BJ (cell line): ENCODE measurements at regions not wholly inside any gene's neighbourhood (a gene's known extent, or its start where the extent isn't known, plus 50 kb on each side); places are given as distances from the start of the nearest gene placed in this dataset.
A peak's percentile ranks its signal among the peaks of the same experiment; 100 is the strongest.

ENCODE experiments used
- CTCF ChIA-PET: fragments of 350-600 bp; formaldehyde crosslinking; extraction: SDS; loops from one replicate; lab custom pipeline; 2021; ENCODE audit warnings: antibody characterized with exemption, inconsistent platforms; lab: Yijun Ruan, JAX
- POLR2A ChIA-PET: fragments of 300-600 bp; sonication (Branson Sonifier 250); formaldehyde crosslinking; extraction: SDS; loops from one replicate; lab custom pipeline; 2021; ENCODE audit warnings: antibody characterized with exemption; lab: Charles Lee
- DNase-seq: peaks from one replicate; pipeline ENCODE4 v3.0.0-alpha.2; 2011; ENCODE audit warnings: low read depth
- H3K27me3 ChIP-seq: 2 replicates; pipeline ENCODE4 v1.6.0; 2011; ENCODE audit warnings: low read length; ENCODE audit not compliant: control insufficient read depth, insufficient read depth
- H3K36me3 ChIP-seq: 2 replicates; pipeline ENCODE4 v1.5.1; 2011; ENCODE audit warnings: low read length; ENCODE audit not compliant: control insufficient read depth, insufficient read depth
- H3K4me3 ChIP-seq: 2 replicates; pipeline ENCODE4 v1.5.1; 2011; ENCODE audit warnings: low read depth, mild to moderate bottlenecking, control low read depth, low read length
- TF ChIP-seq, protein P1 (sequence below): IDR thresholded peaks from 2 replicates; pipeline ENCODE4 v1.5.1; 2011; ENCODE audit warnings: low read depth, mild to moderate bottlenecking, control low read depth, inconsistent platforms, low read length, moderate library complexity; ENCODE audit not compliant: insufficient read depth

DNA sequence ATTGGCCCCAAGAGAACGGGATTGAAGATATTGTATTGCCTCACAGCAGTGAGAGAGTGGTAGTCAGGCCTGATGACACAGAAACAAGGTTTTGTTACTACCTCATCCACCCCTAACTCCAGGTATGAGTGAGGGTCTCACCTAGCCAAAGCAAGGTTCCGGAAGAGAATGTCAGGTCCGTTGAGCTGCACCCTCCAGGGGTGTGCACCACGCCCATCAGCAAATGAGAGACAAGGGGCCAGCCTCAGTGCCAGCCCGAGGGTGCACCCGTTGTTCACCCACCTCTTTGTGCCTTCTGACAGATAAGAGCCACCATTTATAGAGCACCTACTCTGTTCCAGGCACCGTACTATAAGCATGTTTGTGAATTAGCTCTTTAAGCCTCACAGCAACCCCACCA, 121.9 kb upstream of the IPO9 start:
- ChIA-PET POLR2A (no interaction called here), CTCF (interaction anchor here (1.6 to 17.3 kb wide), 4 partner anchors 35 to 173 kb away, joined by 3 to 495 read pairs (median 202); partner anchors contain the start of gene NAV1)
- Histone ChIP-seq H3K36me3 (peaks cover 2% of the 10 kb centered on the region; the same call in 1 of the 2 replicates), H3K27me3 (no peaks in the 10 kb centered on the region), H3K4me3 (no peak overlapping the region)
- no peak for DNase-seq
- TF ChIP-seq, protein P1, sequence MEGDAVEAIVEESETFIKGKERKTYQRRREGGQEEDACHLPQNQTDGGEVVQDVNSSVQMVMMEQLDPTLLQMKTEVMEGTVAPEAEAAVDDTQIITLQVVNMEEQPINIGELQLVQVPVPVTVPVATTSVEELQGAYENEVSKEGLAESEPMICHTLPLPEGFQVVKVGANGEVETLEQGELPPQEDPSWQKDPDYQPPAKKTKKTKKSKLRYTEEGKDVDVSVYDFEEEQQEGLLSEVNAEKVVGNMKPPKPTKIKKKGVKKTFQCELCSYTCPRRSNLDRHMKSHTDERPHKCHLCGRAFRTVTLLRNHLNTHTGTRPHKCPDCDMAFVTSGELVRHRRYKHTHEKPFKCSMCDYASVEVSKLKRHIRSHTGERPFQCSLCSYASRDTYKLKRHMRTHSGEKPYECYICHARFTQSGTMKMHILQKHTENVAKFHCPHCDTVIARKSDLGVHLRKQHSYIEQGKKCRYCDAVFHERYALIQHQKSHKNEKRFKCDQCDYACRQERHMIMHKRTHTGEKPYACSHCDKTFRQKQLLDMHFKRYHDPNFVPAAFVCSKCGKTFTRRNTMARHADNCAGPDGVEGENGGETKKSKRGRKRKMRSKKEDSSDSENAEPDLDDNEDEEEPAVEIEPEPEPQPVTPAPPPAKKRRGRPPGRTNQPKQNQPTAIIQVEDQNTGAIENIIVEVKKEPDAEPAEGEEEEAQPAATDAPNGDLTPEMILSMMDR: no peak

DNA sequence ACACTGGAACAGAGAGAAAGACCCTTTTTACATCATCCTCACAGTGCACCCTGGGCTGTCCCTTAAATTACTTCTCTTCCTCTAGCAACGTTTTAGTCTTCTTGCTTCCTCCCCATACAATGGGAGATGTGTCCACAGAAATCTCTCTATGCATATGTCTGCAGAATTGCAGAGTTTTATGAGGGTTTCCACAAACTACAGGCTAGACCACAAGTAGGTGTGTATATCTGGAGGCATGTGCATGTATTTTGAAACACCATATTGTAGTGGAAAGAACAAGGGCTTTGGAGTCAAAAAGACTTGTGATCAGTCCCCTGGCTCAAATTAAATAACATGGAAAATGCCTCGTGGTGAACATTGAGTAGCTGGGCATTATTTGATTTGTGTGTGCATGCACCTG, 121.3 kb upstream of the IPO9 start:
- CTCF ChIA-PET: interaction anchor here (0.8 to 17.3 kb wide), 9 partner anchors 30 to 173 kb away, joined by 3 to 495 read pairs (median 25); partner anchors contain the start of gene NAV1
- Histone ChIP-seq H3K4me3 (no peak overlapping the region), H3K36me3 (peaks cover 5% of the 10 kb centered on the region), H3K27me3 (no peaks in the 10 kb centered on the region)
- POLR2A ChIA-PET: interaction anchor here (0.6 kb wide), 1 partner anchor 44 kb away, joined by 6 read pairs; no protein-coding TSS in a partner anchor
- DNase-seq: no peak
- TF ChIP-seq, protein P1: no peak

DNA sequence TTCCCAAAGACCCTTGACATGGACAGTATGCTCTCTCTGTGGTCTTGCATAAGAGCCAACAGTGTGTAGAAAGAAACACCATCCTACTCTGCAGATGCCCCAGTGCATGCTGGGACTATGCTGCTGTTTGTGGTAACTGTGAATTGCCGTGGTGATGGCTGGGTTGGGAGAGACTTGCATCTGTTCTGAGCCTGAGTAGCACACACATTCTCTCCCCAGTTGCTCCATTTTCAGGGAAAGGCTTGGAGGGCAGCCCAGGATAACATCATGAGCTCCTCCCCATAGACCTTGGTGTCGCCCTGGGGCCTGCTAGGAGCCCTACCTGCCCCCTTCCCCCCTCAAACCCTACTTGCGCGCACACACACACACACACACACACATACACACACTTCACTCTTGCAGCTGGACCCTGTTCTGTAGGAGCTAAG, 120.9 kb upstream of the IPO9 start:
- Histone ChIP-seq H3K4me3 (no peak overlapping the region), H3K27me3 (no peaks in the 10 kb centered on the region), H3K36me3 (peaks cover 8% of the 10 kb centered on the region)
- ChIA-PET POLR2A (interaction anchor here (0.6 kb wide), 1 partner anchor 44 kb away, joined by 6 read pairs; no protein-coding TSS in a partner anchor), CTCF (interaction anchor here (0.8 to 17.3 kb wide), 13 partner anchors 11 to 174 kb away, joined by 3 to 495 read pairs (median 17); partner anchors contain the start of genes IPO9 and NAV1)
- TF ChIP-seq, protein P1: no peak
- DNase-seq: peak; percentile 54

DNA sequence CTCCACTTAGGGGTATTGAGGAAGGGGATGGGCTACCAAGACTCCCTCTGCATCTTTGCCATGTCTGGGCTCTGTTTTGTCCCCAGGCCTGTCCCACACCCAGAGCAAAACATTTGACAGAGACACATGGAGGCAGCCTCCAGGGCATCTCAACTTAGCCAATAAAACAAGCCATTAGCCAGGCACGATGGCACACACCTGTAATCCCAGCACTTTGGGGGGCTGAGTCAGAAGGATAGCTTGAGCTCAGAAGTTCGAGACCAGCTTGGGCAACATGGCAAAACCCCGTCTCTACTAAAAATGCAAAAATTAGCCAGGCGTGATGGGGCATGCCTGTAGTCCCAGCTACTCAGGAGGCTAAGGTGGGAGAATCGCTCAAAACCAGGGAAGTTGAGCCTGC, 120.3 kb upstream of the IPO9 start:
- DNase-seq: no peak
- ChIA-PET CTCF (interaction anchor here (0.6 to 17.3 kb wide), 34 partner anchors 9 to 253 kb away, joined by 3 to 495 read pairs (median 5); partner anchors contain the start of genes IPO9 and NAV1), POLR2A (no interaction called here)
- H3K36me3 ChIP-seq: peaks cover 8% of the 10 kb centered on the region
- TF ChIP-seq, protein P1: no peak
- no peak overlapping the region for H3K4me3 ChIP-seq
- no peaks in the 10 kb centered on the region for H3K27me3 ChIP-seq

DNA sequence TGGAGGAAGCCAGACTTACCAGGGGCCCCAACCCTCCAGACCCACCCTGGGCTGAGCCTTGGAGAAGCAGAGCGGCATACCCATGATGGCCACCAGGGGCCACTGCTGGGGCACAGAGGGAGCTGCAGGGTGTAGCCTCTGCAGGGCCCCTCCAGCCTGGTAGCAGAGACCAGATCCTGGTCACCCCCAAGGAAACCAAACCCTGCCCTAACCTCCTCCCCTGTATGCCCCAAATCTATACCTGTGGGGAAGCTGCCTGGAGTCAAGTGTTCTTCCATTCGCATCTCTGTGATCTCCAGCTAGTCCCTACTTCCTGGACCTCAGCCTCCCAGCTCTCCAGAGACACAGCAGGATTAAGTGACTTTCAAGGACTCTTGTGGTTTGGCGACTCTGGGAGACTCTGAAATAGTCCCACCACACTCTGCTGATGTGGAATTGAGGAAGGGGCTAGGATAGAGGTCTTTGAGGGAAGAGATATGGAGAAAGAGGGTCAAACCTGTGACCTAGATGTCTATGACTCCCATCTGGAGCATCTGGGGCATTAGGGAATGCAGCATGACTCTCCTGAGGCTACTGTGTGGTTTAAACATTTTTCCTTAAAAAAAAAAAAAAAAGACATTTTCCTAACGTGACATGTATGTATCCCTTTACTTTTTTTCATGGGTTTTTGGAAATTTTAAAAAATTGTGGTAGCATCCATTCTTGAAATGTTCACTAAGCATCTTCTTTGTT, 119.2 kb upstream of the IPO9 start:
- H3K36me3 ChIP-seq: peaks cover 8% of the 10 kb centered on the region
- TF ChIP-seq, protein P1: peak; percentile 96
- H3K4me3 ChIP-seq: no peak overlapping the region
- no peak for DNase-seq
- ChIA-PET POLR2A (no interaction called here), CTCF (interaction anchor here (0.6 to 17.3 kb wide), 44 partner anchors 9 to 252 kb away, joined by 3 to 495 read pairs (median 4); partner anchors contain the start of genes IPO9 and NAV1)
- no peaks in the 10 kb centered on the region for H3K27me3 ChIP-seq
